Lung (tissue), 11 donors: ENCODE measurements at regions not wholly inside any gene's neighbourhood (a gene's known extent, or its start where the extent isn't known, plus 50 kb on each side); places are given as distances from the start of the nearest gene placed in this dataset.

ENCODE experiments used
- ATAC-seq: fragments of 200-7000 bp; cut with Tn5 transposase; one replicate; pipeline ENCODE4 v1.9.1; 2020; ENCODE audit warnings: moderate number of reproducible peaks; ENCODE audit not compliant: insufficient read depth, low FRiP score
- DNase-seq, 3 donors: peaks; one replicate each; pipeline ENCODE4 v3.0.0-alpha.2; 2013 to 2017
- H3K27ac ChIP-seq, 2 donors: one replicate each; pipeline ENCODE4 v1.5.1; 2013; ENCODE audit warnings: mild to moderate bottlenecking in 2 of 2, moderate library complexity in 2 of 2, control low read depth in 1 of 2, inconsistent platforms in 1 of 2, low read depth in 1 of 2, low read length in 1 of 2
- H3K27me3 ChIP-seq, 3 donors: one replicate each; pipeline ENCODE4 v1.5.1; 2013; ENCODE audit warnings: low read length in 2 of 3; ENCODE audit not compliant: control insufficient read depth in 3 of 3, insufficient read depth in 3 of 3
- H3K36me3 ChIP-seq, 4 donors: one replicate each; pipeline ENCODE4 v1.5.1; 2013; ENCODE audit warnings: low read length in 4 of 4, mild to moderate bottlenecking in 1 of 4, moderate library complexity in 1 of 4; ENCODE audit not compliant: control insufficient read depth in 4 of 4, insufficient read depth in 4 of 4
- H3K4me1 ChIP-seq, 5 donors: one replicate each; pipeline ENCODE4 v1.5.1; 2013; ENCODE audit warnings: low read length in 5 of 5, mild to moderate bottlenecking in 2 of 5, moderate library complexity in 1 of 5; ENCODE audit not compliant: control insufficient read depth in 5 of 5, insufficient read depth in 5 of 5
- H3K4me3 ChIP-seq: one replicate; pipeline ENCODE4 v1.5.1; 2013; ENCODE audit warnings: mild to moderate bottlenecking, control low read depth, moderate library complexity
- H3K9ac ChIP-seq, 2 donors: one replicate each; pipeline ENCODE4 v1.5.1; 2013; ENCODE audit warnings: low read length in 2 of 2, control low read depth in 1 of 2; ENCODE audit not compliant: insufficient read depth in 1 of 2
- H3K9me3 ChIP-seq, 4 donors: one replicate each; pipeline ENCODE4 v1.5.1; 2013; ENCODE audit warnings: low read length in 3 of 4, mild to moderate bottlenecking in 1 of 4, moderate library complexity in 1 of 4; ENCODE audit not compliant: control insufficient read depth in 4 of 4, insufficient read depth in 3 of 4
- CTCF ChIP-seq: IDR thresholded peaks from 2 replicates; pipeline ENCODE4 v1.5.1; 2012; ENCODE audit warnings: mild to moderate bottlenecking; ENCODE audit errors: control extremely low read depth, extremely low read depth
- WGBS, 2 donors: extraction: QIAGEN DNeasy Blood & Tissue Kit; methylation state at CpG; one replicate each; pipeline ENCODE4 v1.1.7; 2013; 5-methylcytosine and 5-hydroxymethylcytosine counted together
- donor health status: control.
- donor health status: control.
- donor health status: Bipolar disorder and iron deficiency.
- donor health status: healthy.
- donor health status: DM: yes; HTN: yes; CAD: no.

- H3K36me3 ChIP-seq: no peaks in the 10 kb centered on the region
- H3K9ac ChIP-seq: no peak overlapping the region
- no peak for ATAC-seq
- TF ChIP-seq CTCF: no peak
- no peaks in the 10 kb centered on the region for H3K9me3 ChIP-seq
- H3K27me3 ChIP-seq: no peaks in the 10 kb centered on the region
- no peak overlapping the region for H3K27ac ChIP-seq
- H3K4me3 ChIP-seq: no peak overlapping the region
- no peak for DNase-seq
- no peaks in the 10 kb centered on the region for H3K4me1 ChIP-seq
- 94 to 96% methylated on average over 4 of the region's 4 CpGs for WGBS, 2 donors
Measured at GRCh38 chr18:42245137-42245536, 290.1 kb downstream of the PIK3C3 start.

GRCh38 chr18:42255908-42256765, 301.1 kb downstream of the PIK3C3 start:
- no peaks in the 10 kb centered on the region for H3K4me1 ChIP-seq
- H3K9ac ChIP-seq: no peak overlapping the region
- 86 to 87% methylated on average over 5 of the region's 5 CpGs for WGBS, 2 donors
- no peak overlapping the region for H3K4me3 ChIP-seq
- H3K27me3 ChIP-seq: no peaks in the 10 kb centered on the region
- no peak for TF ChIP-seq CTCF
- DNase-seq (no peak), ATAC-seq (no peak)
- H3K27ac ChIP-seq: no peak overlapping the region
- no peaks in the 10 kb centered on the region for H3K36me3 ChIP-seq
- peaks cover 0 to 8% (median 0%) of the 10 kb centered on the region in 4 donors for H3K9me3 ChIP-seq

GRCh38 chr18:42258301-42258965, 303.4 kb downstream of the PIK3C3 start:
- 62 to 74% methylated on average over 2 of the region's 2 CpGs for WGBS, 2 donors
- TF ChIP-seq CTCF: no peak
- no peaks in the 10 kb centered on the region for H3K36me3 ChIP-seq
- no peaks in the 10 kb centered on the region for H3K27me3 ChIP-seq
- DNase-seq (no peak), ATAC-seq (no peak)
- no peak overlapping the region for H3K27ac ChIP-seq
- peaks cover 0 to 8% (median 0%) of the 10 kb centered on the region in 4 donors for H3K9me3 ChIP-seq
- H3K9ac ChIP-seq: no peak overlapping the region
- H3K4me3 ChIP-seq: no peak overlapping the region
- H3K4me1 ChIP-seq: no peaks in the 10 kb centered on the region
